HEK293T (cell line): ENCODE measurements at regions not wholly inside any gene's neighbourhood (a gene's known extent, or its start where the extent isn't known, plus 50 kb on each side); places are given as distances from the start of the nearest gene placed in this dataset.

Experiments
- CTCF ChIA-PET: fragments of 350-600 bp; formaldehyde crosslinking; extraction: SDS; loops from one replicate; lab custom pipeline; 2021; ENCODE audit warnings: antibody characterized with exemption, inconsistent platforms; lab: Yijun Ruan, JAX
- POLR2A ChIA-PET: fragments of 350-600 bp; formaldehyde crosslinking; extraction: SDS; loops from one replicate; lab custom pipeline; 2020; ENCODE audit warnings: antibody characterized with exemption, inconsistent platforms; lab: Yijun Ruan, JAX
- DNase-seq: peaks from one replicate; pipeline ENCODE4 v3.0.0; 2012; ENCODE audit warnings: mixed read lengths; ENCODE audit errors: extremely low spot score
- BHLHE40 ChIP-seq: fragments of 450-650 bp; IDR thresholded peaks from 2 replicates; pipeline ENCODE4 v1.6.1; 2016; ENCODE audit warnings: mild to moderate bottlenecking, moderate library complexity, borderline replicate concordance
- CTBP1 ChIP-seq: fragments of 450-650 bp; IDR thresholded peaks from 2 replicates; pipeline ENCODE4 v1.6.1; 2016; ENCODE audit warnings: borderline replicate concordance
- ELF4 ChIP-seq: fragments of 450-650 bp; IDR thresholded peaks from 2 replicates; pipeline ENCODE4 v1.6.1; 2017; ENCODE audit warnings: antibody characterized with exemption
- FOXA1 ChIP-seq: fragments of 450-650 bp; IDR thresholded peaks from 2 replicates; pipeline ENCODE4 v1.6.1; 2016; ENCODE audit warnings: mild to moderate bottlenecking
- FOXK2 ChIP-seq: fragments of 450-650 bp; IDR thresholded peaks from 2 replicates; pipeline ENCODE4 v1.6.1; 2016; ENCODE audit warnings: mild to moderate bottlenecking
- FOXM1 ChIP-seq: fragments of 450-650 bp; IDR thresholded peaks from 2 replicates; pipeline ENCODE4 v1.6.1; 2017; ENCODE audit warnings: mild to moderate bottlenecking, borderline replicate concordance
- HDGF ChIP-seq: fragments of 450-650 bp; IDR thresholded peaks from 2 replicates; pipeline ENCODE4 v1.6.1; 2017; ENCODE audit warnings: antibody characterized with exemption, borderline replicate concordance
- L3MBTL2 ChIP-seq: fragments of 450-650 bp; conservative IDR thresholded peaks from 2 replicates; pipeline ENCODE4 v1.6.1; 2016; ENCODE audit warnings: mild to moderate bottlenecking
- LEF1 ChIP-seq: fragments of 450-650 bp; IDR thresholded peaks from 2 replicates; pipeline ENCODE4 v1.6.1; 2017; ENCODE audit warnings: mild to moderate bottlenecking, borderline replicate concordance
- NFRKB ChIP-seq: fragments of 450-650 bp; IDR thresholded peaks from 2 replicates; pipeline ENCODE4 v1.6.1; 2016; ENCODE audit warnings: mild to moderate bottlenecking, moderate library complexity
- PKNOX1 ChIP-seq: fragments of 450-650 bp; IDR thresholded peaks from 2 replicates; pipeline ENCODE4 v1.6.1; 2016
- SP1 ChIP-seq: fragments of 450-650 bp; IDR thresholded peaks from 2 replicates; pipeline ENCODE4 v1.6.1; 2017
- SUZ12 ChIP-seq: fragments of 450-650 bp; IDR thresholded peaks from 2 replicates; pipeline ENCODE4 v1.6.1; 2016; ENCODE audit warnings: mild to moderate bottlenecking
- TARDBP ChIP-seq: fragments of 450-650 bp; IDR thresholded peaks from 2 replicates; pipeline ENCODE4 v1.6.1; 2016
- ZNF384 ChIP-seq: fragments of 450-650 bp; IDR thresholded peaks from 2 replicates; pipeline ENCODE4 v1.6.1; 2016

- DNase-seq = no peak
- POLR2A ChIA-PET = no interaction called here
- CTCF ChIA-PET = interaction anchor here (0.6 kb wide), 1 partner anchor 84 kb away, joined by 3 read pairs; no protein-coding TSS in a partner anchor
- TF ChIP-seq FOXM1 (no peak), LEF1 (no peak), BHLHE40 (no peak), FOXK2 (no peak), L3MBTL2 (no peak), ZNF384 (no peak), TARDBP (no peak), HDGF (no peak), ELF4 (no peak)
Observed at GRCh38 chr3:44061268-44061667, 180.4 kb upstream of the TOPAZ1 start.

DNA sequence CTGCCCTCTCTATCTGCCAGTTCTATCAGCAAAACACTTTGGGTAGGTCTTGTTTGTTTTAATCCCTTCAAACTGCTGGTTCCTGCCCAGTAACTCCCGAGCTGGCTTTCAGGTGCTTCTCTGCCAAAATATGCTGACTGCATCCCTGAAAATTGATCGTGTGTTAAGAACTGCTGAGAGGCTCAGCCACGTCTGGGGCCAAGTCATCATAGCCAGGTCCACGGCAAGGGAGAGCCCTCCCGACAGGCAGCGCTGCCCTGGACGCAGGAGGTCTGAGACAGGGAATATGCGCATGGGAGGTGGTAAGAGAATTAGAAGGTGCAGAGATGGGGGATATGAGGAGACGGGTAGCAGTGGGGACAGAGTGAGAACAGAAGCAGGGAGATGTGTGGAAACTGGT, 179.7 kb upstream of the TOPAZ1 start:
- no peak for DNase-seq
- POLR2A ChIA-PET = no interaction called here
- no peak for TF ChIP-seq NFRKB
- CTCF ChIA-PET = no interaction called here

DNA sequence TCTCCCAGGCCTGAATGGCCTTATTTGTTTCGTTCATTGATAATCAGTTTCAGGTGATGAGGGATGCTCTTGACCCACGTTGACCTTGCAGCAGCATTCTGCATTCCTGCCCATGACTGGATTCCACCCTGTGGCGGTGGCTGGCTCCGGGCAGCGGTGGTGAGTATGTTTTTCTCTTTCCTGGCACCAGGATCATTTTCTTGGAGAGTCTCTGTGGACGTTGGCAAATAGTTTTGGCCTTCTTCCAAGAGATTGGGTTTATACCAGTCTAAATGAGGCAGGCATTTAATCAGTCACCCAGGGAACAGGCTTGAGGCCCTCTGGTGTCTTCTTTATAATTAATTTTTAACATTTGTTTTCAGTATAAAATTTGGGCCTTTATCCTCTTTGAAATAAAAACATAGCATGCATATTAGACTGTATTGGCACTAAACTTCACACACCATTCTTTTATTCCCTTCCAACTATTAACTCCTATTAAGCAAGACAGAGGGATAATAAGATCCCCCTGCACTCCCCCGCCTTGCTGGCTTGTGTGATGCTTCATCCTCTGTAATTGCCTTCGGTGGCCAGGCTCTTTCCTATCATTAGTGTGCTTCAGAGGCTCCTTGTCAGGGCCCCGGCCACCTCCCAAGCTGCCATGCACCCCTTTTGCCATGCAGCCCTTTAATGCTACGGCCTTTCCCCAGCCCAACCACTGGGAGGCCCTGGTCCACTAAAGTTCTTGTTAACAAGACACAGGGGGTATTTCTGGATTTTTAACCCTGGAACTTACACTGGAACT, 176.2 kb upstream of the TOPAZ1 start:
- ChIA-PET CTCF (no interaction called here), POLR2A (no interaction called here)
- no peak for TF ChIP-seq FOXK2
- TF ChIP-seq FOXM1 = no peak
- no peak for TF ChIP-seq ZNF384
- no peak for TF ChIP-seq LEF1
- no peak for TF ChIP-seq CTBP1
- no peak for TF ChIP-seq TARDBP
- no peak for TF ChIP-seq HDGF
- DNase-seq = no peak

DNA sequence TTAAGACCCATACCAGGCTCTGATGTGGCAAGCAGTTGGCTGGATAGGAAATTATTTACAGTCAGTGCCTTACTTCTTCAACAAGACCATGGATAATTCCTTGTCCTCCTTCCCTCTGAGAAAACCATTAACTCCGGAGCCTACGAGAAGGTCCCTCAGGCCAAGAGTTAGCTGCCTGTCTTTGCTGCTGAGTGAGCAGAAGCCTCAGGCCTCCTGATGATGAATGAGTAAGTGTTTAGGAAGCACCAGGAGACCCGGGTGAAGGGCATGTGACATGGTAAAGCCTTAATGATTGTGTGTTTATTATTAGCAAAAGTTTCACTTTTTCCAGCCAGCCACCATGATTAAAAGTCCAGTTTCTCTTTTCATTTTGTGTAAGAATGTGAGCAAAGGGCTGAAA, 174.9 kb upstream of the TOPAZ1 start:
- CTCF ChIA-PET = no interaction called here
- no peak for DNase-seq
- TF ChIP-seq L3MBTL2 = no peak
- no peak for TF ChIP-seq FOXA1
- no peak for TF ChIP-seq LEF1
- no peak for TF ChIP-seq BHLHE40
- TF ChIP-seq SUZ12 = no peak
- no peak for TF ChIP-seq NFRKB
- TF ChIP-seq ZNF384 = no peak
- no peak for TF ChIP-seq FOXM1
- no peak for TF ChIP-seq TARDBP
- POLR2A ChIA-PET = no interaction called here

- CTCF ChIA-PET = interaction anchor here (0.5 kb wide), 1 partner anchor 21 kb away, joined by 4 read pairs; no protein-coding TSS in a partner anchor
- no peak for DNase-seq
- TF ChIP-seq LEF1 (no peak), HDGF (no peak), NFRKB (no peak), SP1 (no peak), SUZ12 (no peak), CTBP1 (no peak), L3MBTL2 (no peak), FOXK2 (no peak), PKNOX1 (no peak), TARDBP (no peak)
- POLR2A ChIA-PET = no interaction called here
Observed at GRCh38 chr3:44067431-44067830, 174.3 kb upstream of the TOPAZ1 start.

- DNase-seq = no peak
- ChIA-PET CTCF (no interaction called here), POLR2A (no interaction called here)
- TF ChIP-seq FOXK2 = no peak
Observed at GRCh38 chr3:44068753-44069152, 172.9 kb upstream of the TOPAZ1 start.

GRCh38 chr3:44069276-44069675, 172.4 kb upstream of the TOPAZ1 start:
- CTCF ChIA-PET = no interaction called here
- TF ChIP-seq ZNF384 (no peak), LEF1 (no peak)
- POLR2A ChIA-PET = no interaction called here
- no peak for DNase-seq

DNA sequence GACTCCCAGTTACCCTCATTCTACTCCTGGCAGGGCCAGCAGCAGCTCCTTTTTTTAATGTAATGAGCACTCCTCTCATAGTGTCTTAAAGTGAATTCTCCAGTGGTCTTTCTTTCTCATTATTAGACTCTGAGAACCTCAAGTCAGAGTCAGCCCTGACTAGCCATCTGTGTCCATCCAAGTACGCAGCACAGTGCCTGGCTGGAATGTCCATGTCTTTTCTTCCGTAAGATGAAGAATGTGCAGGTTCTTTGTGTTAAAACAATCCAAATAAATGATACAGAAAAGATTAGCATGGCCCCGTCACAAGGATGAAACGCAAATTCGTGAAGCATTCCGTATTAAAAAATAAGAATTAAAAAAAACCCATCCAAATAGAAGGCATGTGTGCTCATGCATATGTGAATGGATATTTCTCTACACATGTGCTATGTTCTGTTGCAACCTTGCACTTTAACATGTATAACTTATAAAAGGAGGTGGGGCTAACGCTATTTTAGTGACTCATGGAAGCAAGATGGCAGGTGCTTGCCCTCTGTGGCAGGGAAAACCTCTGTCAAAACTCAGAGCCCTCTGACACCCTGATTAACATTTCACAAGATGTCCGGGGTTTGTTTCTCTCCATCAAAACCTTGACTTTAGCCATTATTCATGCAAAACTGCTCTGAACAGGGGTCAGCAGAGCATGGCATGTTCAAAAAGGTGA, 170.7 kb upstream of the TOPAZ1 start:
- POLR2A ChIA-PET = no interaction called here
- DNase-seq = no peak
- CTCF ChIA-PET = no interaction called here
- TF ChIP-seq PKNOX1 (no peak), HDGF (no peak), FOXA1 (no peak), ELF4 (no peak), L3MBTL2 (no peak), CTBP1 (no peak), ZNF384 (no peak)
